ENCODE measurements at regions not wholly inside any gene's neighbourhood (a gene's known extent, or its start where the extent isn't known, plus 50 kb on each side); places are given as distances from the start of the nearest gene placed in this dataset.

DNA sequence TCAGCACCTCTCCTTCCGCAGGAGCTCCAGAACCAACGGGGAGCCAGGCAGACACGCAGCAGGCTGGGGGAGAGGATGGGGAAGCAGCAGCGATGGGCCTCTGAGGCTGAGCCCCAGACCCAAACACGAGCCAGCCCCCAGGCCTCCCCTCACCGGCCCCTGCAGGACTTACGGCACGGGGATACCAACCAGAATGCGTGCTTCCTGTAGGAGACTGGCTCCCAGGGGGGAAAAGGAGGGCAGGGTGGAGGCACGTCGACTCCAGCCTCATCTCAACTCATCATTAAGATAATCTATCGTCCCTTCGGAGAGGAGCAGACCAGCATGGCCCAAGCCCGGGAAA is 495.1 kb upstream of the MYT1L start:
- TF ChIP-seq, protein P1, sequence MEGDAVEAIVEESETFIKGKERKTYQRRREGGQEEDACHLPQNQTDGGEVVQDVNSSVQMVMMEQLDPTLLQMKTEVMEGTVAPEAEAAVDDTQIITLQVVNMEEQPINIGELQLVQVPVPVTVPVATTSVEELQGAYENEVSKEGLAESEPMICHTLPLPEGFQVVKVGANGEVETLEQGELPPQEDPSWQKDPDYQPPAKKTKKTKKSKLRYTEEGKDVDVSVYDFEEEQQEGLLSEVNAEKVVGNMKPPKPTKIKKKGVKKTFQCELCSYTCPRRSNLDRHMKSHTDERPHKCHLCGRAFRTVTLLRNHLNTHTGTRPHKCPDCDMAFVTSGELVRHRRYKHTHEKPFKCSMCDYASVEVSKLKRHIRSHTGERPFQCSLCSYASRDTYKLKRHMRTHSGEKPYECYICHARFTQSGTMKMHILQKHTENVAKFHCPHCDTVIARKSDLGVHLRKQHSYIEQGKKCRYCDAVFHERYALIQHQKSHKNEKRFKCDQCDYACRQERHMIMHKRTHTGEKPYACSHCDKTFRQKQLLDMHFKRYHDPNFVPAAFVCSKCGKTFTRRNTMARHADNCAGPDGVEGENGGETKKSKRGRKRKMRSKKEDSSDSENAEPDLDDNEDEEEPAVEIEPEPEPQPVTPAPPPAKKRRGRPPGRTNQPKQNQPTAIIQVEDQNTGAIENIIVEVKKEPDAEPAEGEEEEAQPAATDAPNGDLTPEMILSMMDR (IDR thresholded peaks at IDR 0.05; ENCODE audit: insufficient read depth, low read depth, low read length) = no peak
- Histone ChIP-seq H3K36me3 (ENCODE audit: control insufficient read depth, insufficient read depth, low read length) (no peaks in the 10 kb centered on the region), H3K4me3 (ENCODE audit: low read depth, low read length) (no peak overlapping the region), H3K27me3 (ENCODE audit: control insufficient read depth, insufficient read depth, low read length) (no peaks in the 10 kb centered on the region)
- no peak for DNase-seq (ENCODE audit: low read depth)
- CTCF ChIA-PET = no interaction called here
- POLR2A ChIA-PET = no interaction called here

- no peaks in the 10 kb centered on the region for H3K27me3 ChIP-seq (ENCODE audit: control insufficient read depth, insufficient read depth, low read length)
- DNase-seq (ENCODE audit: low read depth) = no peak
- ChIA-PET POLR2A (no interaction called here), CTCF (no interaction called here)
- no peak overlapping the region for H3K4me3 ChIP-seq (ENCODE audit: low read depth, low read length)
- no peaks in the 10 kb centered on the region for H3K36me3 ChIP-seq (ENCODE audit: control insufficient read depth, insufficient read depth, low read length)
- TF ChIP-seq, protein P1 (IDR thresholded peaks at IDR 0.05; ENCODE audit: insufficient read depth, low read depth, low read length) = no peak
Observed at GRCh38 chr2:2825516-2826208, 494.6 kb upstream of the MYT1L start.

DNA sequence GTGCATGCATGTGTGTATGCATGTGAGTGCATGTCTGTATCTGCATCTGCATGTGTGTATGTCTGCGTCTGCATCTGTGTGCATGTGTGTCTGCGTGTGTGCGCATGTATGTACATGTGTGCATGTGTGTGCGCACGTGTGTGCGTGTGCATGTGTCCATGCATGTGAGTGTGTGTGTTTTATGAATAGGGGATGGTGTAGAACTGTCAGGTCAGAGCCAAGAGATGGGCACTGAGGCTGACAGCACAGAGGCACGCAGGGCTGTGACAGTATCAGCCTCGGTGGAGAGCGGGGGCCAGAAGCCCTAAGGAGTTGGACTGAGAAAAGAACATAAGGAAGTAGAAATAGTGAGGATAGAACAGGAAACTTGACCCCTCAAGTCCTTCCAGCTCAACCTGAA is 494.0 kb upstream of the MYT1L start:
- DNase-seq (ENCODE audit: low read depth) = no peak
- H3K36me3 ChIP-seq (ENCODE audit: control insufficient read depth, insufficient read depth, low read length) = no peaks in the 10 kb centered on the region
- TF ChIP-seq, protein P1 (IDR thresholded peaks at IDR 0.05; ENCODE audit: insufficient read depth, low read depth, low read length) = no peak
- POLR2A ChIA-PET = no interaction called here
- CTCF ChIA-PET = no interaction called here
- H3K4me3 ChIP-seq (ENCODE audit: low read depth, low read length) = no peak overlapping the region
- no peaks in the 10 kb centered on the region for H3K27me3 ChIP-seq (ENCODE audit: control insufficient read depth, insufficient read depth, low read length)

DNA sequence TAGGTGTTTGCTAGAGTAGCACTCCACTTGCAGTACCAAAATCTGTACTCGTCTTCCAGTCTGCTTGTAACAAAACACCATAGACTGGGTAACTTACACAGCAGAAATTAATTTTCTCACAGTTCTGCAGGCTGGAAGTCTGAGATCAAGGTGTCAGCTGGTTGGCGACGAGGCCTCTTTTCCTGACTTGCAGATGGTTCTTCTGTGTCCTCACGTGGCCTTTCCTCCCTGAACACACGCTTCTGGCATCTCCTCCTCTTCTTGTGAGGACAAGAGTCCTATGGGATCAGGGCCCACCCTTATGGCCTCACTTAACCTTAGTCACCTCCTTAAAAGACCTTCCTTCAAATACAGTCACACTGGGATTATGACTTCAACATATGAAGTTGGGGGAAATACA is 493.5 kb upstream of the MYT1L start:
- no peak overlapping the region for H3K4me3 ChIP-seq (ENCODE audit: low read depth, low read length)
- TF ChIP-seq, protein P1 (IDR thresholded peaks at IDR 0.05; ENCODE audit: insufficient read depth, low read depth, low read length) = no peak
- POLR2A ChIA-PET = no interaction called here
- CTCF ChIA-PET = no interaction called here
- H3K27me3 ChIP-seq (ENCODE audit: control insufficient read depth, insufficient read depth, low read length) = no peaks in the 10 kb centered on the region
- no peaks in the 10 kb centered on the region for H3K36me3 ChIP-seq (ENCODE audit: control insufficient read depth, insufficient read depth, low read length)
- no peak for DNase-seq (ENCODE audit: low read depth)

- POLR2A ChIA-PET = no interaction called here
- Histone ChIP-seq H3K4me3 (ENCODE audit: low read depth, low read length) (no peak overlapping the region), H3K27me3 (ENCODE audit: control insufficient read depth, insufficient read depth, low read length) (no peaks in the 10 kb centered on the region), H3K36me3 (ENCODE audit: control insufficient read depth, insufficient read depth, low read length) (no peaks in the 10 kb centered on the region)
- CTCF ChIA-PET = no interaction called here
- no peak for DNase-seq (ENCODE audit: low read depth)
- TF ChIP-seq, protein P1 (IDR thresholded peaks at IDR 0.05; ENCODE audit: insufficient read depth, low read depth, low read length) = no peak
Observed at GRCh38 chr2:2823061-2823753, 492.1 kb upstream of the MYT1L start.
